Hepatocyte (in vitro differentiated cells): ENCODE measurements at regions not wholly inside any gene's neighbourhood (a gene's known extent, or its start where the extent isn't known, plus 50 kb on each side); places are given as distances from the start of the nearest gene placed in this dataset.

Experiments
- DNase-seq: peaks from one replicate; pipeline ENCODE4 v3.0.0-alpha.2; 2016; ENCODE audit warnings: low spot score
- H2AFZ ChIP-seq: fragments of 200-600 bp; sonication (generic); 2 replicates; pipeline ENCODE4 v1.6.0; 2016; ENCODE audit warnings: antibody characterized with exemption, mild to moderate bottlenecking
- H3K27ac ChIP-seq: fragments of 200-600 bp; sonication (generic); 2 replicates; pipeline ENCODE4 v1.5.1; 2016; ENCODE audit warnings: mild to moderate bottlenecking
- H3K27me3 ChIP-seq: fragments of 200-600 bp; sonication (generic); 2 replicates; pipeline ENCODE4 v1.6.1; 2016
- H3K36me3 ChIP-seq: fragments of 200-600 bp; sonication (generic); replicated peaks from 2 replicates; pipeline ENCODE4 v1.5.1; 2016; ENCODE audit warnings: low read depth; ENCODE audit not compliant: insufficient read depth
- H3K4me1 ChIP-seq: fragments of 200-600 bp; sonication (generic); 2 replicates; pipeline ENCODE4 v1.5.1; 2016; ENCODE audit warnings: mild to moderate bottlenecking, moderate library complexity; ENCODE audit not compliant: insufficient read depth
- H3K4me2 ChIP-seq: fragments of 200-600 bp; sonication (generic); 2 replicates; pipeline ENCODE4 v1.6.0; 2016
- H3K4me3 ChIP-seq: fragments of 200-600 bp; sonication (generic); 2 replicates; pipeline ENCODE4 v1.5.1; 2016; ENCODE audit warnings: mild to moderate bottlenecking
- H3K79me2 ChIP-seq: fragments of 200-600 bp; sonication (generic); 2 replicates; pipeline ENCODE4 v1.6.0; 2017; ENCODE audit warnings: mild to moderate bottlenecking
- H3K9me2 ChIP-seq: fragments of 200-600 bp; sonication (generic); replicated peaks from 2 replicates; pipeline ENCODE4 v1.6.0; 2017; ENCODE audit warnings: mild to moderate bottlenecking; ENCODE audit not compliant: insufficient read depth
- H3K9me3 ChIP-seq: fragments of 200-600 bp; sonication (generic); 2 replicates; pipeline ENCODE4 v1.5.1; 2016; ENCODE audit warnings: low read depth, mild to moderate bottlenecking
- H4K20me1 ChIP-seq: fragments of 200-600 bp; sonication (generic); 2 replicates; pipeline ENCODE4 v1.6.0; 2016; ENCODE audit warnings: mild to moderate bottlenecking; ENCODE audit not compliant: insufficient read depth, poor library complexity, severe bottlenecking
- CTCF ChIP-seq: fragments of 200-600 bp; sonication (generic); IDR thresholded peaks from 2 replicates; pipeline ENCODE4 v1.5.1; 2016; ENCODE audit warnings: antibody characterized with exemption, mild to moderate bottlenecking; ENCODE audit not compliant: poor library complexity
- EZH2 ChIP-seq: fragments of 200-600 bp; sonication (generic); IDR thresholded peaks from 2 replicates; pipeline ENCODE4 v1.6.1; 2016; ENCODE audit warnings: antibody characterized with exemption, mild to moderate bottlenecking, borderline replicate concordance
- EZH2phosphoT487 ChIP-seq: fragments of 200-600 bp; sonication (generic); IDR thresholded peaks from one replicate; pipeline ENCODE4 v1.6.1; 2018; ENCODE audit warnings: antibody characterized with exemption, mild to moderate bottlenecking, low read depth, moderate library complexity; ENCODE audit not compliant: unreplicated experiment, severe bottlenecking
- WGBS: methylation state at CpG from one replicate; pipeline ENCODE4 v1.1.6; 2016; ENCODE audit warnings: low lambda C conversion rate; ENCODE audit errors: missing lambda C conversion rate; 5-methylcytosine and 5-hydroxymethylcytosine counted together

DNA sequence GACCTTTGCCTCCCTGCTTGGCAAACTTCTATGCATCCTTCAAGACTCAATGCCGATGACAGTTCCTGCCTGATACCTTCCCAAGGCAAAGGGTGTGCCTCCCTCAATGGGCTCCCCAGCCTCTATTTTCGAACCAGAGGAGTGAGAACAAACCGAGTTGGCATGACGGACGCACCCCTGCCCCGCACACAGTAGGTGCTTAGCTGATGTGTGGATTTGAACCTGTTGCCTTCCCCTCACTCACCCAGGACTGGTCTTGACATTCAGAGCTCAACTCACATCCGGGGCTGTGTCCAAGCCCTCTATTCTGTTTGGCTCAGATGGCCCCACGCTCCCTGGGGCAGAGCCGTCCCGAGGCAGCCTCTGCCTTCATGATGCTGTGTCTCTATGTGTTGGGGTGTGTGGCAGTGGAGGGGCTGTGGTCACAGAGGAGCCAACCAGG is 52.2 kb upstream of the SLC6A11 start:
- Histone ChIP-seq H3K4me1 (no peaks in the 10 kb centered on the region), H3K27me3 (peaks cover 8% of the 10 kb centered on the region), H3K27ac (no peak overlapping the region), H3K9me2 (no peaks in the 10 kb centered on the region), H3K36me3 (no peaks in the 10 kb centered on the region), H3K79me2 (no peaks in the 10 kb centered on the region), H3K4me3 (no peak overlapping the region), H3K9me3 (no peaks in the 10 kb centered on the region), H2AFZ (no peak overlapping the region), H4K20me1 (no peaks in the 10 kb centered on the region), H3K4me2 (no peak overlapping the region)
- no peak for DNase-seq
- 91% methylated on average over 10 of the region's 10 CpGs for WGBS
- no peak for TF ChIP-seq EZH2phosphoT487
- TF ChIP-seq EZH2: no peak
- no peak for TF ChIP-seq CTCF

DNA sequence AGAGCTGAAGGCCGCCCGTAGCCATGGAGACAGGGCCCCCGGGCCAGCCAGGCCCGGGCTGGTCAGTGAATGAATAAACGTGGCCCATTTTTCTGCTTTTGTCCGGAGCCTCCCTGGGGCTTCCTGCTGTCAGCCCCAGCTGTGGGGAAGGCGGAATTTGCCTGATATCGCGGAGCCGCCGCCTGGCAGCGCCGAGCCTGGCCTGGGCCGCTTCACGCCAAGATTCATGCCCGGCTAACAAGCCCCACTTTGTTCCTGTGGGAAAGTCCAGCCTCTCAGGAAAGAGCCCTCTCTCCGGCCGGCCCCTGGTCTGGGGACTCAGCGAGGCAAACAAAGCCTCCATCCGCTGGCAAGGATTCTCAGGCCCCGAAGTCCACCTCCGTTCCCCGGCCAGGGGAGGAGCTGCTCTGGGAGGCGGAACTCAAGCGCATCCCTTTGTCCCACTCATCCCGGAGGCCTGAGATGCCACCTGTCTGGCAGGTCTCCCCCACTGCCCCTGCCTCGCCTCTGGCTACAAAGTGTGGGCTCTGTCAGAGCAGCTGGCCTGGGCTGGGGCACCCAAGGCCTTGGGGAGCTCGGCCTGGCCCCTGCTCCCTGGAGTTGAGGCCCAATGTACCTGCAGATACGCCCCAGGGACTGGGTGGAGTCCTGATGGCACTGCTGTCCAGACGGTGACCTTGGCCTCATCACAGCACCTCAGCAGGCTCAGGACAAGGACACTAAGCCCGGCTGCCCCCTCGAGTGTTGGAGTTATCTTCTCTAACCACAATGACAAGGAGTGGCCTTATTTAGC is 51.6 kb upstream of the SLC6A11 start:
- Histone ChIP-seq H3K4me3 (no peak overlapping the region), H3K27ac (no peak overlapping the region), H3K79me2 (no peaks in the 10 kb centered on the region), H2AFZ (no peak overlapping the region), H4K20me1 (no peaks in the 10 kb centered on the region), H3K9me2 (no peaks in the 10 kb centered on the region), H3K9me3 (no peaks in the 10 kb centered on the region), H3K27me3 (peaks cover 8% of the 10 kb centered on the region), H3K36me3 (no peaks in the 10 kb centered on the region), H3K4me1 (no peaks in the 10 kb centered on the region), H3K4me2 (no peak overlapping the region)
- 77% methylated on average over 30 of the region's 32 CpGs for WGBS
- no peak for DNase-seq
- TF ChIP-seq EZH2 (no peak), EZH2phosphoT487 (no peak), CTCF (no peak)

DNA sequence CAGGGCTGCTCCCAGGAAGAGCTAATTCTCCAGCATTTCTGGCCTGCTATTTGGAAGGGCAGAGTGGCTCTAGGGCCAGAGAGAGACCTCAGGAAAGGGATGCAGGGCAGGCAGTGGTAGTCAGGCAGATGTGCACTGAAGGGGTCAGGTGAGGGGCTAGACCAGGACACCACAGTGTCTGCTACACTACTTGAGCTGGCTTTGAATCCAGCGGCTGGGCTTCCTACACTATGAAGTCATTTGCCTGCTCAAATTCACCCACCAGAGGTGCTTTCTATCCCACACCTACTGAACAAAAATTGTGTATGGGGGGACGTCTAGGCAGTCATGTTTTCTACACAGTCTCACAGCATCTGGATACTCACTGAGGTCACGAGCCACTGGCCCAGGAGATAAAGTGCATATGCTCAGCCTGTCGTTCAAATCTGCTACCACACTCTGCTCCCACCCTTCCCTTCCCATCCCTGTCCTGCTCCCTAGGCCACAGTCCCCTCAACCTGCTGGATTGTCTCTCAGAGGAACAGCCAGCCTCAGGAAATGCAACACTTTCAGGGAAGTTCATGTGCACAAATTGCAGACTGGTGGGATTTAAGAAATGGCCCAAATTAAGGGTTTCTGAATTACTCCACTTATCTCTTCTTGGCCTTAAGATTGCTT is 49.9 kb upstream of the SLC6A11 start:
- H3K9me3 ChIP-seq: no peaks in the 10 kb centered on the region
- DNase-seq: no peak
- H2AFZ ChIP-seq: no peak overlapping the region
- H4K20me1 ChIP-seq: no peaks in the 10 kb centered on the region
- H3K27me3 ChIP-seq: no peaks in the 10 kb centered on the region
- H3K4me3 ChIP-seq: no peak overlapping the region
- no peaks in the 10 kb centered on the region for H3K79me2 ChIP-seq
- no peaks in the 10 kb centered on the region for H3K36me3 ChIP-seq
- TF ChIP-seq EZH2: no peak
- no peak for TF ChIP-seq EZH2phosphoT487
- TF ChIP-seq CTCF: no peak
- no peaks in the 10 kb centered on the region for H3K4me1 ChIP-seq
- 52% methylated on average over 4 of the region's 4 CpGs for WGBS
- H3K4me2 ChIP-seq: no peak overlapping the region
- no peaks in the 10 kb centered on the region for H3K9me2 ChIP-seq
- H3K27ac ChIP-seq: no peak overlapping the region
